ENCODE measurements at regions not wholly inside any gene's neighbourhood (a gene's known extent, or its start where the extent isn't known, plus 50 kb on each side); places are given as distances from the start of the nearest gene placed in this dataset.
A peak's percentile ranks its signal among the peaks of the same experiment; 100 is the strongest.

DNA sequence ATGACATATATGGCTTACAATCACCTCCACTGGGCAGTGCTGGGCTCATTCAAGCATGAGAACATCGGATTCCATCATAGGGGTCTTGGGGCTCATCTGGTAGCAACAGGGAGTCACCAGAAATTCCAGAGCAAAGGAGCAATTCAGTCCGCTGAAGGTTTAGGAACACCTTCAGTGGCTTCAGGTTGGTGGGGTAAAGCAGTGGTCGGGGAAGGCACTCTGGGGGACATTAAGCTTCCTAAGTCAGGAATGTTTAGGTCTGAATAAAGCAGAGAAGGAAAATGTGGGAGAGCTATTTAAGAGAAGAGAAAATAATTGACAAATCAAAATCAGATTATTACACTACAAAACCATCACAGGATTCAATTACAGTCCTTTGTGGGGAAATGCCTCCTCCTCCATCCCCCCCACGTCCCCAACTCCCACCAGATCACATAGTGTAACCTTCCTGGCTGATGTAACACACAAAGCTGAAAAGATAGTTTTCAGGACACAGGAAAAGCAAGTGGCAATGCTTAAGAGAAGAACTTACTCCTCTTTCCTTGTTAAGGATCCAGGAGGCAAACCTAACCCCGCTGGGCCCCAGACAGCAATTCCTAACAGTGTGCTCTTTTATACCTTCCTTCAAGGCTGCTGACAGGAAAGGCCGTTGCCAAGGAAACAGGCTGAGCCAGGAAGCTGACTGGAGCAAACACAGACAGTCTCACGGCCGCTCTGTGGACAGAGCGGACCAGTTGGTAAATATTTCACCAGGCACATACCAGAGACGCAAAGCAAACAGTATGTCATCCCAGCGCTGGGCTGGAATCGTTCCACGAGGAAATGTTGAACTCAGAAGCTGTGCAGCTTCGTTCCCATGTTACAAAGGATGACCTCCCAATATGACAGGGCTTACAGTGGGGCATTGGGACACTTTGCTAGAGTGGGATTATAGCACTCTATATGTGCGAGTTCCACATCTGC lies 57.5 kb upstream of the LMCD1 start:
- dilution Hi-C loops (cut with MboI; ENCODE audit: extremely low pct_ligation_motif_present, low sequenced_read_pairs) (no loop called here), intact Hi-C loops (cut with micrococcal nuclease) (loop anchor here (1.0 to 10.0 kb wide), 10 partner anchors 27 to 1995 kb away; partner anchors contain the start of gene LMCD1)
- H3K36me3 ChIP-seq (ENCODE audit: control insufficient read depth in 2 of 2, extremely low read depth in 1 of 2, insufficient read depth in 2 of 2, low read length in 2 of 2): no peaks in the 10 kb centered on the region
- ChIA-PET POLR2A (interaction anchor here (1.2 to 1.8 kb wide), 2 partner anchors 57 to 97 kb away, joined by 4 to 8 read pairs; partner anchors contain the start of gene LMCD1), CTCF (interaction anchor here (0.8 to 5.6 kb wide), 10 partner anchors 17 to 181 kb away, joined by 3 to 114 read pairs (median 8); partner anchors contain the start of gene LMCD1)
- TSS peak; percentile 96 for BruUV-seq (replicated peaks)
- no peaks in the 10 kb centered on the region for H3K79me2 ChIP-seq (ENCODE audit: control insufficient read depth, insufficient read depth, low read length)
- H3K4me3 ChIP-seq (replicated peaks in 1 of 3; ENCODE audit: insufficient read depth in 1 of 3, low read depth in 1 of 3, low read length in 3 of 3): peak overlapping the region in 2 of 3 experiments; percentile 8 to 12
- peak; percentile 99 for DNase-seq (ENCODE audit: low read depth, low spot score)
- TF ChIP-seq POLR2A (IDR thresholded peaks at IDR 0.05; ENCODE audit: low read depth, low read length) (peak; percentile 88), FOS (IDR thresholded peaks at IDR 0.05; ENCODE audit: borderline replicate concordance, insufficient read depth, low read length) (peak; percentile 56), POLR2AphosphoS5 (IDR thresholded peaks at IDR 0.05; ENCODE audit: insufficient read depth, low read depth, low read length) (peak; percentile 73), GATA2 (IDR thresholded peaks at IDR 0.05; ENCODE audit: insufficient read depth, insufficient read length, low read depth, low read length) (no peak), MAX (IDR thresholded peaks at IDR 0.05; ENCODE audit: insufficient read depth, insufficient read length) (no peak), MYC (IDR thresholded peaks at IDR 0.05; ENCODE audit: low read depth, low read length) (no peak), JUN (IDR thresholded peaks at IDR 0.05; ENCODE audit: borderline replicate concordance, insufficient read depth, insufficient read length, low read depth) (peak; percentile 55)
- TF ChIP-seq, protein P1, sequence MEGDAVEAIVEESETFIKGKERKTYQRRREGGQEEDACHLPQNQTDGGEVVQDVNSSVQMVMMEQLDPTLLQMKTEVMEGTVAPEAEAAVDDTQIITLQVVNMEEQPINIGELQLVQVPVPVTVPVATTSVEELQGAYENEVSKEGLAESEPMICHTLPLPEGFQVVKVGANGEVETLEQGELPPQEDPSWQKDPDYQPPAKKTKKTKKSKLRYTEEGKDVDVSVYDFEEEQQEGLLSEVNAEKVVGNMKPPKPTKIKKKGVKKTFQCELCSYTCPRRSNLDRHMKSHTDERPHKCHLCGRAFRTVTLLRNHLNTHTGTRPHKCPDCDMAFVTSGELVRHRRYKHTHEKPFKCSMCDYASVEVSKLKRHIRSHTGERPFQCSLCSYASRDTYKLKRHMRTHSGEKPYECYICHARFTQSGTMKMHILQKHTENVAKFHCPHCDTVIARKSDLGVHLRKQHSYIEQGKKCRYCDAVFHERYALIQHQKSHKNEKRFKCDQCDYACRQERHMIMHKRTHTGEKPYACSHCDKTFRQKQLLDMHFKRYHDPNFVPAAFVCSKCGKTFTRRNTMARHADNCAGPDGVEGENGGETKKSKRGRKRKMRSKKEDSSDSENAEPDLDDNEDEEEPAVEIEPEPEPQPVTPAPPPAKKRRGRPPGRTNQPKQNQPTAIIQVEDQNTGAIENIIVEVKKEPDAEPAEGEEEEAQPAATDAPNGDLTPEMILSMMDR (IDR thresholded peaks at IDR 0.05; ENCODE audit: extremely low read depth in 1 of 2, insufficient read depth in 1 of 2, low read depth in 1 of 2, low read length in 2 of 2): no peak
- H4K20me1 ChIP-seq (replicated peaks; ENCODE audit: control insufficient read depth, extremely low read depth, insufficient read depth, low read length): no peaks in the 10 kb centered on the region
- peak; percentile 97 for FAIRE-seq
- peak overlapping the region; percentile 68 for H3K4me2 ChIP-seq (ENCODE audit: insufficient read depth, low read length)
- no peaks in the 10 kb centered on the region for H3K27me3 ChIP-seq (ENCODE audit: control insufficient read depth in 2 of 2, insufficient read depth in 2 of 2, low read length in 2 of 2)
- H3K9me3 ChIP-seq (replicated peaks; ENCODE audit: control insufficient read depth, insufficient read depth, low read length): no peaks in the 10 kb centered on the region
- no peak overlapping the region for H2AFZ ChIP-seq (ENCODE audit: low read depth, low read length)
- peak overlapping the region; percentile 94 for H3K27ac ChIP-seq (ENCODE audit: insufficient read depth, low read depth, low read length)
- H3K9me1 ChIP-seq (replicated peaks; ENCODE audit: control insufficient read depth, extremely low read depth, insufficient read depth, low read length): no peaks in the 10 kb centered on the region
- peaks cover 30% of the 10 kb centered on the region for H3K4me1 ChIP-seq (ENCODE audit: control insufficient read depth, extremely low read depth, insufficient read depth, low read length)
- H3K9ac ChIP-seq (replicated peaks; ENCODE audit: extremely low read depth, insufficient read depth, low read length): peak overlapping the region; percentile 85

Data from endothelial cell of umbilical vein (primary cell).